ENCODE measurements at regions not wholly inside any gene's neighbourhood (a gene's known extent, or its start where the extent isn't known, plus 50 kb on each side); places are given as distances from the start of the nearest gene placed in this dataset.

DNA sequence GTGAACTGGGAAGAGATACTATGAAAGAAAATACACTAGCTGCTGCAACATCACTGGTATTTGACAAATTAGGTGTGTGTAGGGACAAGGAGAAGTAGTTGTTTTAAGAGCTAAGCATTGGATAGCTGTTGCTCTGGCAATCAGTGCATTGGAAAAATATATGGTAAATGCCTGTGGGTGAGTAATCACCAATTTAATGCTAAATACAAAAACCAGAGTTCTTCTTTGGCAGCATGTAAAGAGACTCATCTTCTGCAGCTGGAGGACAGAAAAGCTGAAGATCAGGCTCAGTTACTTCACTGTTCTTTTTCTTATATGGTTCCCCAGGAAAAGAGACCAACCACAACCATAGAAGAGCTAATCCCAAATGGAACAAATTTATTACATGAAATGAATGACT, 201.8 kb upstream of the MPDZ start:
- TF ChIP-seq, protein P1, sequence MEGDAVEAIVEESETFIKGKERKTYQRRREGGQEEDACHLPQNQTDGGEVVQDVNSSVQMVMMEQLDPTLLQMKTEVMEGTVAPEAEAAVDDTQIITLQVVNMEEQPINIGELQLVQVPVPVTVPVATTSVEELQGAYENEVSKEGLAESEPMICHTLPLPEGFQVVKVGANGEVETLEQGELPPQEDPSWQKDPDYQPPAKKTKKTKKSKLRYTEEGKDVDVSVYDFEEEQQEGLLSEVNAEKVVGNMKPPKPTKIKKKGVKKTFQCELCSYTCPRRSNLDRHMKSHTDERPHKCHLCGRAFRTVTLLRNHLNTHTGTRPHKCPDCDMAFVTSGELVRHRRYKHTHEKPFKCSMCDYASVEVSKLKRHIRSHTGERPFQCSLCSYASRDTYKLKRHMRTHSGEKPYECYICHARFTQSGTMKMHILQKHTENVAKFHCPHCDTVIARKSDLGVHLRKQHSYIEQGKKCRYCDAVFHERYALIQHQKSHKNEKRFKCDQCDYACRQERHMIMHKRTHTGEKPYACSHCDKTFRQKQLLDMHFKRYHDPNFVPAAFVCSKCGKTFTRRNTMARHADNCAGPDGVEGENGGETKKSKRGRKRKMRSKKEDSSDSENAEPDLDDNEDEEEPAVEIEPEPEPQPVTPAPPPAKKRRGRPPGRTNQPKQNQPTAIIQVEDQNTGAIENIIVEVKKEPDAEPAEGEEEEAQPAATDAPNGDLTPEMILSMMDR (IDR thresholded peaks at IDR 0.05; ENCODE audit: low read length), result no peak
- TF ChIP-seq EZH2phosphoT487 (IDR thresholded peaks at IDR 0.05; ENCODE audit: low read length) (no peak), EZH2 (optimal IDR thresholded peaks at IDR 0.05; ENCODE audit: low read depth, low read length) (no peak)
